Uterus (tissue), 2 donors: ENCODE measurements at regions not wholly inside any gene's neighbourhood (a gene's known extent, or its start where the extent isn't known, plus 50 kb on each side); places are given as distances from the start of the nearest gene placed in this dataset.

ENCODE experiments used
- CTCF ChIP-seq, 4 experiments: fragments of 200-600 bp in 2 of 4; fragments of 450-650 bp in 2 of 4; sonication (generic) in 2 of 4; IDR thresholded peaks; one replicate each; pipeline ENCODE4 v1.5.1; 2016 to 2019; ENCODE audit warnings: antibody characterized with exemption in 4 of 4, mild to moderate bottlenecking in 2 of 4, moderate library complexity in 1 of 4
- POLR2A ChIP-seq, 2 donors: fragments of 450-650 bp; IDR thresholded peaks; one replicate each; pipeline ENCODE4 v1.6.1; 2016; ENCODE audit warnings: antibody characterized with exemption in 2 of 2, mild to moderate bottlenecking in 1 of 2, moderate library complexity in 1 of 2

GRCh38 chr6:22940581-22941290, 371.4 kb downstream of the HDGFL1 start:
- TF ChIP-seq CTCF (IDR thresholded peaks at IDR 0.05) (no peak), POLR2A (IDR thresholded peaks at IDR 0.05) (no peak)
